ENCODE measurements at regions not wholly inside any gene's neighbourhood (a gene's known extent, or its start where the extent isn't known, plus 50 kb on each side); places are given as distances from the start of the nearest gene placed in this dataset.

- H3K79me2 ChIP-seq, result no peaks in the 10 kb centered on the region
- WGBS (ENCODE audit: low lambda C conversion rate, missing lambda C conversion rate), result 60% methylated on average over 8 of the region's 8 CpGs
- no peak for TF ChIP-seq EZH2 (IDR thresholded peaks at IDR 0.05; ENCODE audit: borderline replicate concordance)
- no peak for TF ChIP-seq CTCF (IDR thresholded peaks at IDR 0.05; ENCODE audit: poor library complexity)
- no peak for TF ChIP-seq EZH2phosphoT487 (IDR thresholded peaks at IDR 0.05; ENCODE audit: low read depth, severe bottlenecking, unreplicated experiment)
- H3K27me3 ChIP-seq, result no peaks in the 10 kb centered on the region
- no peak overlapping the region for H2AFZ ChIP-seq
- no peaks in the 10 kb centered on the region for H3K4me1 ChIP-seq (ENCODE audit: insufficient read depth)
- H3K4me3 ChIP-seq, result no peak overlapping the region
- no peaks in the 10 kb centered on the region for H3K9me2 ChIP-seq (replicated peaks; ENCODE audit: insufficient read depth)
- no peak overlapping the region for H3K4me2 ChIP-seq
- no peak overlapping the region for H3K27ac ChIP-seq
- H3K36me3 ChIP-seq (replicated peaks; ENCODE audit: insufficient read depth, low read depth), result no peaks in the 10 kb centered on the region
- no peaks in the 10 kb centered on the region for H4K20me1 ChIP-seq (ENCODE audit: insufficient read depth, poor library complexity, severe bottlenecking)
- H3K9me3 ChIP-seq (ENCODE audit: low read depth), result no peaks in the 10 kb centered on the region
- no peak for DNase-seq (ENCODE audit: low spot score)
These were observed 483.2 kb downstream of the EFNB2 start for GRCh38 chr13:106052200-106052767.

GRCh38 chr13:106049171-106049570 lies 486.3 kb downstream of the EFNB2 start:
- Histone ChIP-seq H3K27me3 (no peaks in the 10 kb centered on the region), H3K4me3 (no peak overlapping the region), H3K9me3 (ENCODE audit: low read depth) (no peaks in the 10 kb centered on the region), H3K79me2 (no peaks in the 10 kb centered on the region), H3K4me1 (ENCODE audit: insufficient read depth) (no peaks in the 10 kb centered on the region), H3K4me2 (no peak overlapping the region), H2AFZ (no peak overlapping the region), H3K27ac (no peak overlapping the region), H3K36me3 (replicated peaks; ENCODE audit: insufficient read depth, low read depth) (no peaks in the 10 kb centered on the region), H4K20me1 (ENCODE audit: insufficient read depth, poor library complexity, severe bottlenecking) (no peaks in the 10 kb centered on the region), H3K9me2 (replicated peaks; ENCODE audit: insufficient read depth) (no peaks in the 10 kb centered on the region)
- TF ChIP-seq CTCF (IDR thresholded peaks at IDR 0.05; ENCODE audit: poor library complexity), result no peak
- TF ChIP-seq EZH2 (IDR thresholded peaks at IDR 0.05; ENCODE audit: borderline replicate concordance), result no peak
- TF ChIP-seq EZH2phosphoT487 (IDR thresholded peaks at IDR 0.05; ENCODE audit: low read depth, severe bottlenecking, unreplicated experiment), result no peak
- WGBS (ENCODE audit: low lambda C conversion rate, missing lambda C conversion rate), result 91% methylated on average over 5 of the region's 5 CpGs
- DNase-seq (ENCODE audit: low spot score), result no peak

- H3K4me3 ChIP-seq, result no peak overlapping the region
- 60% methylated on average over 4 of the region's 4 CpGs for WGBS (ENCODE audit: low lambda C conversion rate, missing lambda C conversion rate)
- no peak overlapping the region for H3K27ac ChIP-seq
- no peak for DNase-seq (ENCODE audit: low spot score)
- H3K9me2 ChIP-seq (replicated peaks; ENCODE audit: insufficient read depth), result no peaks in the 10 kb centered on the region
- H3K4me2 ChIP-seq, result no peak overlapping the region
- H3K79me2 ChIP-seq, result no peaks in the 10 kb centered on the region
- H3K36me3 ChIP-seq (replicated peaks; ENCODE audit: insufficient read depth, low read depth), result no peaks in the 10 kb centered on the region
- no peak overlapping the region for H2AFZ ChIP-seq
- H4K20me1 ChIP-seq (ENCODE audit: insufficient read depth, poor library complexity, severe bottlenecking), result no peaks in the 10 kb centered on the region
- H3K4me1 ChIP-seq (ENCODE audit: insufficient read depth), result no peaks in the 10 kb centered on the region
- H3K9me3 ChIP-seq (ENCODE audit: low read depth), result no peaks in the 10 kb centered on the region
- no peaks in the 10 kb centered on the region for H3K27me3 ChIP-seq
- no peak for TF ChIP-seq CTCF (IDR thresholded peaks at IDR 0.05; ENCODE audit: poor library complexity)
- no peak for TF ChIP-seq EZH2 (IDR thresholded peaks at IDR 0.05; ENCODE audit: borderline replicate concordance)
- no peak for TF ChIP-seq EZH2phosphoT487 (IDR thresholded peaks at IDR 0.05; ENCODE audit: low read depth, severe bottlenecking, unreplicated experiment)
These were observed 487.1 kb downstream of the EFNB2 start for GRCh38 chr13:106048386-106048785.

- no peaks in the 10 kb centered on the region for H4K20me1 ChIP-seq (ENCODE audit: insufficient read depth, poor library complexity, severe bottlenecking)
- no peaks in the 10 kb centered on the region for H3K4me1 ChIP-seq (ENCODE audit: insufficient read depth)
- no peaks in the 10 kb centered on the region for H3K27me3 ChIP-seq
- DNase-seq (ENCODE audit: low spot score), result no peak
- no peak overlapping the region for H2AFZ ChIP-seq
- no peaks in the 10 kb centered on the region for H3K36me3 ChIP-seq (replicated peaks; ENCODE audit: insufficient read depth, low read depth)
- no peak overlapping the region for H3K4me3 ChIP-seq
- TF ChIP-seq CTCF (IDR thresholded peaks at IDR 0.05; ENCODE audit: poor library complexity) (no peak), EZH2phosphoT487 (IDR thresholded peaks at IDR 0.05; ENCODE audit: low read depth, severe bottlenecking, unreplicated experiment) (no peak), EZH2 (IDR thresholded peaks at IDR 0.05; ENCODE audit: borderline replicate concordance) (no peak)
- no peaks in the 10 kb centered on the region for H3K9me3 ChIP-seq (ENCODE audit: low read depth)
- H3K4me2 ChIP-seq, result no peak overlapping the region
- 100% methylated on average over 1 of the region's 1 CpG for WGBS (ENCODE audit: low lambda C conversion rate, missing lambda C conversion rate)
- no peak overlapping the region for H3K27ac ChIP-seq
- no peaks in the 10 kb centered on the region for H3K9me2 ChIP-seq (replicated peaks; ENCODE audit: insufficient read depth)
- H3K79me2 ChIP-seq, result no peaks in the 10 kb centered on the region
These were observed 487.6 kb downstream of the EFNB2 start for GRCh38 chr13:106047859-106048258.

Data from hepatocyte (in vitro differentiated cells).